ENCODE measurements at regions not wholly inside any gene's neighbourhood (a gene's known extent, or its start where the extent isn't known, plus 50 kb on each side); places are given as distances from the start of the nearest gene placed in this dataset.

- Histone ChIP-seq H3K27ac (ENCODE audit: extremely low read depth, low read depth, low read length) (no peak overlapping the region), H3K36me3 (ENCODE audit: control insufficient read depth in 2 of 2, insufficient read depth in 1 of 2, low read length in 2 of 2) (no peaks in the 10 kb centered on the region), H3K4me3 (ENCODE audit: low read depth, low read length) (no peak overlapping the region), H3K4me1 (ENCODE audit: control insufficient read depth, insufficient read depth, low read length) (no peaks in the 10 kb centered on the region), H3K9me3 (ENCODE audit: control insufficient read depth, insufficient read depth, low read depth, low read length) (no peaks in the 10 kb centered on the region)
- CTCF ChIA-PET = no interaction called here
- TF ChIP-seq, protein P1, sequence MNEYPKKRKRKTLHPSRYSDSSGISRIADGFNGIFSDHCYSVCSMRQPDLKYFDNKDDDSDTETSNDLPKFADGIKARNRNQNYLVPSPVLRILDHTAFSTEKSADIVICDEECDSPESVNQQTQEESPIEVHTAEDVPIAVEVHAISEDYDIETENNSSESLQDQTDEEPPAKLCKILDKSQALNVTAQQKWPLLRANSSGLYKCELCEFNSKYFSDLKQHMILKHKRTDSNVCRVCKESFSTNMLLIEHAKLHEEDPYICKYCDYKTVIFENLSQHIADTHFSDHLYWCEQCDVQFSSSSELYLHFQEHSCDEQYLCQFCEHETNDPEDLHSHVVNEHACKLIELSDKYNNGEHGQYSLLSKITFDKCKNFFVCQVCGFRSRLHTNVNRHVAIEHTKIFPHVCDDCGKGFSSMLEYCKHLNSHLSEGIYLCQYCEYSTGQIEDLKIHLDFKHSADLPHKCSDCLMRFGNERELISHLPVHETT (tag by site-specific recombination; IDR thresholded peaks at IDR 0.05) = no peak
- TF ChIP-seq ZNF747 (tag by site-specific recombination; IDR thresholded peaks at IDR 0.05) = no peak
- TF ChIP-seq MYNN (tag by site-specific recombination; IDR thresholded peaks at IDR 0.05; ENCODE audit: borderline replicate concordance) = no peak
- no peak for TF ChIP-seq ZNF707 (tag by site-specific recombination; IDR thresholded peaks at IDR 0.05)
- no peak for TF ChIP-seq ZNF830 (tag by site-specific recombination; IDR thresholded peaks at IDR 0.05; ENCODE audit: low read depth)
- no peak for TF ChIP-seq ZNF558 (tag by site-specific recombination; IDR thresholded peaks at IDR 0.05)
- no peak for TF ChIP-seq ZNF138 (tag by site-specific recombination; IDR thresholded peaks at IDR 0.05; ENCODE audit: borderline replicate concordance)
- TF ChIP-seq, protein P2, sequence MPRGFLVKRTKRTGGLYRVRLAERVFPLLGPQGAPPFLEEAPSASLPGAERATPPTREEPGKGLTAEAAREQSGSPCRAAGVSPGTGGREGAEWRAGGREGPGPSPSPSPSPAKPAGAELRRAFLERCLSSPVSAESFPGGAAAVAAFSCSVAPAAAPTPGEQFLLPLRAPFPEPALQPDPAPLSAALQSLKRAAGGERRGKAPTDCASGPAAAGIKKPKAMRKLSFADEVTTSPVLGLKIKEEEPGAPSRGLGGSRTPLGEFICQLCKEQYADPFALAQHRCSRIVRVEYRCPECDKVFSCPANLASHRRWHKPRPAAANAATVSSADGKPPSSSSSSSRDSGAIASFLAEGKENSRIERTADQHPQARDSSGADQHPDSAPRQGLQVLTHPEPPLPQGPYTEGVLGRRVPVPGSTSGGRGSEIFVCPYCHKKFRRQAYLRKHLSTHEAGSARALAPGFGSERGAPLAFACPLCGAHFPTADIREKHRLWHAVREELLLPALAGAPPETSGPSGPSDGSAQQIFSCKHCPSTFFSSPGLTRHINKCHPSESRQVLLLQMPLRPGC (tag by site-specific recombination; IDR thresholded peaks at IDR 0.05) = no peak
- TF ChIP-seq REST (tag by site-specific recombination; IDR thresholded peaks at IDR 0.05) = no peak
- no peak for TF ChIP-seq YY2 (tag by site-specific recombination; IDR thresholded peaks at IDR 0.05)
- TF ChIP-seq GLI4 (tag by site-specific recombination; IDR thresholded peaks at IDR 0.05) = no peak
- TF ChIP-seq ZNF660 (tag by site-specific recombination; IDR thresholded peaks at IDR 0.05) = no peak
- TF ChIP-seq ZFP69B (tag by site-specific recombination; IDR thresholded peaks at IDR 0.05) = no peak
- no peak for TF ChIP-seq ZNF324 (tag by site-specific recombination; IDR thresholded peaks at IDR 0.05)
- TF ChIP-seq MZF1 (tag by site-specific recombination; IDR thresholded peaks at IDR 0.05; ENCODE audit: borderline replicate concordance) = no peak
- no peak for TF ChIP-seq ZNF521 (tag by site-specific recombination; IDR thresholded peaks at IDR 0.05)
- TF ChIP-seq ZNF560 (tag by site-specific recombination; IDR thresholded peaks at IDR 0.05; ENCODE audit: borderline replicate concordance) = no peak
- TF ChIP-seq, protein P3, sequence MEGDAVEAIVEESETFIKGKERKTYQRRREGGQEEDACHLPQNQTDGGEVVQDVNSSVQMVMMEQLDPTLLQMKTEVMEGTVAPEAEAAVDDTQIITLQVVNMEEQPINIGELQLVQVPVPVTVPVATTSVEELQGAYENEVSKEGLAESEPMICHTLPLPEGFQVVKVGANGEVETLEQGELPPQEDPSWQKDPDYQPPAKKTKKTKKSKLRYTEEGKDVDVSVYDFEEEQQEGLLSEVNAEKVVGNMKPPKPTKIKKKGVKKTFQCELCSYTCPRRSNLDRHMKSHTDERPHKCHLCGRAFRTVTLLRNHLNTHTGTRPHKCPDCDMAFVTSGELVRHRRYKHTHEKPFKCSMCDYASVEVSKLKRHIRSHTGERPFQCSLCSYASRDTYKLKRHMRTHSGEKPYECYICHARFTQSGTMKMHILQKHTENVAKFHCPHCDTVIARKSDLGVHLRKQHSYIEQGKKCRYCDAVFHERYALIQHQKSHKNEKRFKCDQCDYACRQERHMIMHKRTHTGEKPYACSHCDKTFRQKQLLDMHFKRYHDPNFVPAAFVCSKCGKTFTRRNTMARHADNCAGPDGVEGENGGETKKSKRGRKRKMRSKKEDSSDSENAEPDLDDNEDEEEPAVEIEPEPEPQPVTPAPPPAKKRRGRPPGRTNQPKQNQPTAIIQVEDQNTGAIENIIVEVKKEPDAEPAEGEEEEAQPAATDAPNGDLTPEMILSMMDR (tag by site-specific recombination; IDR thresholded peaks at IDR 0.05) = no peak
- TF ChIP-seq WT1 (tag by site-specific recombination; IDR thresholded peaks at IDR 0.05) = no peak
- no peak for TF ChIP-seq ZNF133 (tag by site-specific recombination; IDR thresholded peaks at IDR 0.05)
- POLR2A ChIA-PET = no interaction called here
Observed at GRCh38 chr13:105345730-105346129, 1189.7 kb downstream of the EFNB2 start.
